ENCODE measurements at regions not wholly inside any gene's neighbourhood (a gene's known extent, or its start where the extent isn't known, plus 50 kb on each side); places are given as distances from the start of the nearest gene placed in this dataset.

- no peak overlapping the region for H3K4me3 ChIP-seq (ENCODE audit: low read depth, low read length)
Observed at GRCh38 chr6:16857969-16858592, 96.8 kb upstream of the ATXN1 start.

- H3K4me3 ChIP-seq (ENCODE audit: low read depth, low read length), result no peak overlapping the region
Observed at GRCh38 chr6:16855460-16855859, 94.2 kb upstream of the ATXN1 start.

GRCh38 chr6:16854986-16855385 lies 93.7 kb upstream of the ATXN1 start:
- H3K4me3 ChIP-seq (ENCODE audit: low read depth, low read length), result no peak overlapping the region

GRCh38 chr6:16852671-16853070 lies 91.4 kb upstream of the ATXN1 start:
- no peak overlapping the region for H3K4me3 ChIP-seq (ENCODE audit: low read depth, low read length)

- H3K4me3 ChIP-seq (ENCODE audit: low read depth, low read length), result no peak overlapping the region
Observed at GRCh38 chr6:16851758-16852157, 90.5 kb upstream of the ATXN1 start.

GRCh38 chr6:16851044-16851540 lies 89.8 kb upstream of the ATXN1 start:
- H3K4me3 ChIP-seq (ENCODE audit: low read depth, low read length), result no peak overlapping the region

GRCh38 chr6:16850681-16851026 lies 89.4 kb upstream of the ATXN1 start:
- no peak overlapping the region for H3K4me3 ChIP-seq (ENCODE audit: low read depth, low read length)

GRCh38 chr6:16849988-16850680 lies 88.9 kb upstream of the ATXN1 start:
- H3K4me3 ChIP-seq (ENCODE audit: low read depth, low read length), result no peak overlapping the region

GRCh38 chr6:16849280-16849987 lies 88.2 kb upstream of the ATXN1 start:
- H3K4me3 ChIP-seq (ENCODE audit: low read depth, low read length), result no peak overlapping the region

GRCh38 chr6:16846399-16846778 lies 85.1 kb upstream of the ATXN1 start:
- H3K4me3 ChIP-seq (ENCODE audit: low read depth, low read length), result no peak overlapping the region

- H3K4me3 ChIP-seq (ENCODE audit: low read depth, low read length), result no peak overlapping the region
Observed at GRCh38 chr6:16844183-16844582, 82.9 kb upstream of the ATXN1 start.

- H3K4me3 ChIP-seq (ENCODE audit: low read depth, low read length), result no peak overlapping the region
Observed at GRCh38 chr6:16842676-16843075, 81.4 kb upstream of the ATXN1 start.

GRCh38 chr6:16841241-16841640 lies 80.0 kb upstream of the ATXN1 start:
- H3K4me3 ChIP-seq (ENCODE audit: low read depth, low read length), result no peak overlapping the region

GRCh38 chr6:16840725-16841124 lies 79.5 kb upstream of the ATXN1 start:
- no peak overlapping the region for H3K4me3 ChIP-seq (ENCODE audit: low read depth, low read length)

GRCh38 chr6:16840291-16840690 lies 79.0 kb upstream of the ATXN1 start:
- no peak overlapping the region for H3K4me3 ChIP-seq (ENCODE audit: low read depth, low read length)

- no peak overlapping the region for H3K4me3 ChIP-seq (ENCODE audit: low read depth, low read length)
Observed at GRCh38 chr6:16839631-16840179, 78.4 kb upstream of the ATXN1 start.

GRCh38 chr6:16837217-16837972 lies 76.1 kb upstream of the ATXN1 start:
- no peak overlapping the region for H3K4me3 ChIP-seq (ENCODE audit: low read depth, low read length)

- H3K4me3 ChIP-seq (ENCODE audit: low read depth, low read length), result no peak overlapping the region
Observed at GRCh38 chr6:16836144-16836981, 75.1 kb upstream of the ATXN1 start.

- H3K4me3 ChIP-seq (ENCODE audit: low read depth, low read length), result no peak overlapping the region
Observed at GRCh38 chr6:16834242-16834641, 73.0 kb upstream of the ATXN1 start.

- H3K4me3 ChIP-seq (ENCODE audit: low read depth, low read length), result no peak overlapping the region
Observed at GRCh38 chr6:16832721-16833120, 71.5 kb upstream of the ATXN1 start.
